ENCODE measurements at regions not wholly inside any gene's neighbourhood (a gene's known extent, or its start where the extent isn't known, plus 50 kb on each side); places are given as distances from the start of the nearest gene placed in this dataset.
A peak's percentile ranks its signal among the peaks of the same experiment; 100 is the strongest.

GRCh38 chr13:78383071-78383484 is 220.3 kb downstream of the POU4F1 start:
- H3K36me3 Mint-ChIP-seq (ENCODE audit: low read depth) = no peaks in the 10 kb centered on the region
- H3K9me3 Mint-ChIP-seq = no peaks in the 10 kb centered on the region
- no peaks in the 10 kb centered on the region for H3K27me3 Mint-ChIP-seq (ENCODE audit: low read depth)
- H3K4me1 Mint-ChIP-seq = no peaks in the 10 kb centered on the region
- no peak overlapping the region for H3K27ac Mint-ChIP-seq
- no peak overlapping the region for H3K4me3 Mint-ChIP-seq
- no peak for TF ChIP-seq CTCF (IDR thresholded peaks at IDR 0.05; ENCODE audit: unreplicated experiment in 3 of 3)

GRCh38 chr13:78382491-78382890 is 220.9 kb downstream of the POU4F1 start:
- Mint-ChIP-seq H3K4me1 (no peaks in the 10 kb centered on the region), H3K27me3 (ENCODE audit: low read depth) (no peaks in the 10 kb centered on the region), H3K36me3 (ENCODE audit: low read depth) (no peaks in the 10 kb centered on the region), H3K9me3 (no peaks in the 10 kb centered on the region), H3K4me3 (no peak overlapping the region), H3K27ac (no peak overlapping the region)
- no peak for TF ChIP-seq CTCF (IDR thresholded peaks at IDR 0.05; ENCODE audit: unreplicated experiment in 3 of 3)

- TF ChIP-seq CTCF (IDR thresholded peaks at IDR 0.05; ENCODE audit: unreplicated experiment in 3 of 3) = no peak
- H3K4me1 Mint-ChIP-seq = peaks cover 4% of the 10 kb centered on the region
- H3K27ac Mint-ChIP-seq = no peak overlapping the region
- H3K9me3 Mint-ChIP-seq = peaks cover 2% of the 10 kb centered on the region
- H3K4me3 Mint-ChIP-seq = no peak overlapping the region
- H3K36me3 Mint-ChIP-seq (ENCODE audit: low read depth) = no peaks in the 10 kb centered on the region
- no peaks in the 10 kb centered on the region for H3K27me3 Mint-ChIP-seq (ENCODE audit: low read depth)
These were observed 226.5 kb downstream of the POU4F1 start for GRCh38 chr13:78376822-78377221.

- peaks cover 4% of the 10 kb centered on the region for H3K4me1 Mint-ChIP-seq
- H3K36me3 Mint-ChIP-seq (ENCODE audit: low read depth) = no peaks in the 10 kb centered on the region
- no peaks in the 10 kb centered on the region for H3K27me3 Mint-ChIP-seq (ENCODE audit: low read depth)
- H3K27ac Mint-ChIP-seq = no peak overlapping the region
- H3K9me3 Mint-ChIP-seq = peaks cover 2% of the 10 kb centered on the region
- no peak for TF ChIP-seq CTCF (IDR thresholded peaks at IDR 0.05; ENCODE audit: unreplicated experiment in 3 of 3)
- H3K4me3 Mint-ChIP-seq = no peak overlapping the region
These were observed 227.3 kb downstream of the POU4F1 start for GRCh38 chr13:78376033-78376432.

GRCh38 chr13:78372581-78372980 is 230.8 kb downstream of the POU4F1 start:
- H3K4me3 Mint-ChIP-seq = no peak overlapping the region
- peak overlapping the region in 2 of 3 experiments; percentile 8 to 60 for H3K27ac Mint-ChIP-seq
- no peak for TF ChIP-seq CTCF (IDR thresholded peaks at IDR 0.05; ENCODE audit: unreplicated experiment in 3 of 3)
- H3K36me3 Mint-ChIP-seq (ENCODE audit: low read depth) = no peaks in the 10 kb centered on the region
- H3K27me3 Mint-ChIP-seq (ENCODE audit: low read depth) = no peaks in the 10 kb centered on the region
- peaks cover 4% of the 10 kb centered on the region for H3K4me1 Mint-ChIP-seq
- peaks cover 2% of the 10 kb centered on the region for H3K9me3 Mint-ChIP-seq

- H3K27me3 Mint-ChIP-seq (ENCODE audit: low read depth) = no peaks in the 10 kb centered on the region
- no peak overlapping the region for H3K4me3 Mint-ChIP-seq
- TF ChIP-seq CTCF (IDR thresholded peaks at IDR 0.05; ENCODE audit: unreplicated experiment in 3 of 3) = no peak
- H3K9me3 Mint-ChIP-seq = no peaks in the 10 kb centered on the region
- peaks cover 4% of the 10 kb centered on the region for H3K4me1 Mint-ChIP-seq
- no peaks in the 10 kb centered on the region for H3K36me3 Mint-ChIP-seq (ENCODE audit: low read depth)
- H3K27ac Mint-ChIP-seq = no peak overlapping the region
These were observed 233.1 kb downstream of the POU4F1 start for GRCh38 chr13:78370231-78370630.

Data from nephron (organoid).